ENCODE measurements at regions not wholly inside any gene's neighbourhood (a gene's known extent, or its start where the extent isn't known, plus 50 kb on each side); places are given as distances from the start of the nearest gene placed in this dataset.

DNA sequence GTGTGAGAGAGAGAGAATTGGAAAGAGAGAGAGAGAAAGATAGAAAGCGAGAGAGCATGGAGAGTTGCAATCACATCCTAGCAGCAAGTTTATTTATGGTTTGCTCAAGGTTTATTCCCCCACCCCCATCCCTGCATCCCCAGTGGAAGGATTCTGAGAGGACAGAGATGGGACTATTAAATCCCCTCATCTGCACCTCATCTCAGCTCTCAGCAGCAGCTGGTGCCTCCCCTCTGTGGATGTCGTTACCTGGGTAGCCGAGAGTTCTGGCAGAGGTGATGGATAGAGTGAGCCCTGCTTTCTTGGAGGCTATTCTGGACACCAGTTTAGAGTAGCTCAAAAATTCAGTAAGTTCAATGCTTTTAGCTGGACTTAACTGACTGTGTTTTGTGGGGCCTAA is 132.0 kb upstream of the RAI2 start:
- TF ChIP-seq, protein P1, sequence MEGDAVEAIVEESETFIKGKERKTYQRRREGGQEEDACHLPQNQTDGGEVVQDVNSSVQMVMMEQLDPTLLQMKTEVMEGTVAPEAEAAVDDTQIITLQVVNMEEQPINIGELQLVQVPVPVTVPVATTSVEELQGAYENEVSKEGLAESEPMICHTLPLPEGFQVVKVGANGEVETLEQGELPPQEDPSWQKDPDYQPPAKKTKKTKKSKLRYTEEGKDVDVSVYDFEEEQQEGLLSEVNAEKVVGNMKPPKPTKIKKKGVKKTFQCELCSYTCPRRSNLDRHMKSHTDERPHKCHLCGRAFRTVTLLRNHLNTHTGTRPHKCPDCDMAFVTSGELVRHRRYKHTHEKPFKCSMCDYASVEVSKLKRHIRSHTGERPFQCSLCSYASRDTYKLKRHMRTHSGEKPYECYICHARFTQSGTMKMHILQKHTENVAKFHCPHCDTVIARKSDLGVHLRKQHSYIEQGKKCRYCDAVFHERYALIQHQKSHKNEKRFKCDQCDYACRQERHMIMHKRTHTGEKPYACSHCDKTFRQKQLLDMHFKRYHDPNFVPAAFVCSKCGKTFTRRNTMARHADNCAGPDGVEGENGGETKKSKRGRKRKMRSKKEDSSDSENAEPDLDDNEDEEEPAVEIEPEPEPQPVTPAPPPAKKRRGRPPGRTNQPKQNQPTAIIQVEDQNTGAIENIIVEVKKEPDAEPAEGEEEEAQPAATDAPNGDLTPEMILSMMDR (conservative IDR thresholded peaks at IDR 0.05 in 1 of 2, IDR thresholded peaks at IDR 0.05 in 1 of 2; ENCODE audit: extremely low read depth in 1 of 2, insufficient read depth in 1 of 2, low read depth in 1 of 2, low read length in 2 of 2): no peak
- no peak for TF ChIP-seq EZH2 (IDR thresholded peaks at IDR 0.05; ENCODE audit: borderline replicate concordance, low read length)
